ENCODE measurements at regions not wholly inside any gene's neighbourhood (a gene's known extent, or its start where the extent isn't known, plus 50 kb on each side); places are given as distances from the start of the nearest gene placed in this dataset.

GRCh38 chr10:32155075-32155516 is 98.9 kb upstream of the KIF5B start:
- TF ChIP-seq CTCF (IDR thresholded peaks at IDR 0.05) = no peak
- no peak for TF ChIP-seq POLR2A (IDR thresholded peaks at IDR 0.05)

All from ovary (tissue), 3 donors.